Pancreas (tissue), 10 donors: ENCODE measurements at regions not wholly inside any gene's neighbourhood (a gene's known extent, or its start where the extent isn't known, plus 50 kb on each side); places are given as distances from the start of the nearest gene placed in this dataset.
"Not testable (repeated sequence)": the region's sequence is repeated elsewhere in the genome, so short reads cannot be mapped to it uniquely, and the experiment has no call there.

Experiments used
- ATAC-seq, 4 donors: fragments of 200-7000 bp; cut with Tn5 transposase; one replicate each; pipeline versions ENCODE4 v1.8.0 to v1.9.1; 2020; ENCODE audit warnings: mild to moderate bottlenecking in 4 of 4, moderate library complexity in 4 of 4
- DNase-seq, 6 donors: peaks; one replicate each; pipeline ENCODE4 v3.0.0-alpha.2; 2020
- FAIRE-seq: peaks from 2 replicates; lab custom pipeline; 2012; peaks lifted over from hg19 to GRCh38; lab: Jason Lieb, UNC
- H3K27ac ChIP-seq, 4 donors: fragments of 200-600 bp; sonication (generic); 1 replicate in 3 of 4; 2 replicates in 1 of 4; pipeline versions ENCODE4 v1.5.0 to v1.8.0; 2020
- H3K27me3 ChIP-seq, 4 donors: fragments of 200-600 bp; one replicate each; pipeline ENCODE4 v1.8.0; 2021
- H3K36me3 ChIP-seq, 3 donors: fragments of 200-600 bp; sonication (generic) in 1 of 3; one replicate each; pipeline versions ENCODE4 v1.5.0 to v1.8.0; 2020 to 2021
- H3K4me1 ChIP-seq, 3 donors: fragments of 200-600 bp; one replicate each; pipeline ENCODE4 v1.8.0; 2021
- H3K4me3 ChIP-seq, 4 donors: fragments of 200-600 bp; sonication (generic) in 2 of 4; one replicate each; pipeline versions ENCODE4 v1.5.0 to v1.8.0; 2020 to 2021
- H3K9me3 ChIP-seq, 4 donors: fragments of 200-600 bp; one replicate each; pipeline ENCODE4 v1.8.0; 2021
- CTCF ChIP-seq, 4 donors: fragments of 200-600 bp; sonication (generic) in 3 of 4; IDR thresholded peaks; one replicate each; pipeline versions ENCODE4 v1.5.0 to v1.8.0; 2021; ENCODE audit warnings: antibody characterized with exemption in 4 of 4
- WGBS, 2 donors: extraction: QIAGEN DNeasy Blood & Tissue Kit; methylation state at CpG; one replicate each; pipeline ENCODE4 v1.1.7; 2013; 5-methylcytosine and 5-hydroxymethylcytosine counted together
- intact Hi-C, 3 donors: fragments of 100-400 bp; cut with DNase I; formaldehyde crosslinking; loops; one replicate each; pipeline versions ENCODE4 v1.11.1 to v1.14.2; 2022
- donor health status: healthy with polysubstance abuse.
- donor health status: DM: no; HTN: no; CAD: no; lungs with moderate emphysema.
- donor health status: DM: no; HTN: no; CAD: no.
- donor health status: control.
- donor health status: control.
- donor health status: Bipolar disorder and iron deficiency.
- donor health status: DM: yes; HTN: yes; CAD: no.
- donor health status: DM: no; HTN: no; CAD: no.
- donor health status: DM: no; HTN: no; CAD: no.
- donor health status: DM: yes; HTN: yes; CAD: no.

GRCh38 chr10:33012306-33012705, 54.3 kb upstream of the ITGB1 start:
- no peak for TF ChIP-seq CTCF (IDR thresholded peaks at IDR 0.05)
- Histone ChIP-seq H3K9me3 (no peaks in the 10 kb centered on the region), H3K27ac (no peak overlapping the region), H3K27me3 (no peaks in the 10 kb centered on the region), H3K4me1 (peaks cover 0 to 16% (median 0%) of the 10 kb centered on the region in 3 donors), H3K4me3 (no peak overlapping the region), H3K36me3 (no peaks in the 10 kb centered on the region)
- intact Hi-C loops = loop anchor here in 1 of 3 donors (10.0 kb wide), 1 partner anchor 228 kb away; no protein-coding TSS in a partner anchor
- FAIRE-seq (no peak), DNase-seq (no peak), ATAC-seq (no peak)
- WGBS, 2 donors = 61 to 62% methylated on average over 5 of the region's 5 CpGs

GRCh38 chr10:33010132-33011037, 52.4 kb upstream of the ITGB1 start:
- no peaks in the 10 kb centered on the region for H3K36me3 ChIP-seq
- no peak overlapping the region for H3K4me3 ChIP-seq
- no peaks in the 10 kb centered on the region for H3K9me3 ChIP-seq
- intact Hi-C loops = loop anchor here in 1 of 3 donors (10.0 kb wide), 1 partner anchor 226 kb away; no protein-coding TSS in a partner anchor
- H3K27ac ChIP-seq = peak overlapping the region in 2 of 4 donors; percentile 64 to 67
- FAIRE-seq (no peak), DNase-seq (peak in 1 of 6 donors; percentile 29), ATAC-seq (peak in 3 of 4 donors; percentile 24 to 44 (median 27))
- WGBS, 2 donors = 45 to 46% methylated on average over 12 of the region's 12 CpGs
- H3K27me3 ChIP-seq = no peaks in the 10 kb centered on the region
- peak in 3 of 4 donors; percentile 9 to 20 (median 15) for TF ChIP-seq CTCF (IDR thresholded peaks at IDR 0.05)
- H3K4me1 ChIP-seq = peaks cover 0 to 9% (median under 1%) of the 10 kb centered on the region in 3 donors

GRCh38 chr10:33009244-33010131, 51.5 kb upstream of the ITGB1 start:
- 33 to 34% methylated on average over 5 of the region's 5 CpGs for whole genome bisulfite sequencing, 2 donors
- ATAC-seq (no peak), FAIRE-seq (no peak), DNase-seq (no peak)
- Histone ChIP-seq H3K4me1 (peaks cover 0 to 6% (median 5%) of the 10 kb centered on the region in 3 donors), H3K36me3 (no peaks in the 10 kb centered on the region), H3K9me3 (no peaks in the 10 kb centered on the region), H3K4me3 (no peak overlapping the region), H3K27me3 (no peaks in the 10 kb centered on the region), H3K27ac (peak overlapping the region in 2 of 4 donors; percentile 64 to 67)
- no peak for TF ChIP-seq CTCF (IDR thresholded peaks at IDR 0.05)
- intact Hi-C loops = loop anchor here (5.0 to 10.0 kb wide), 2 partner anchors 212 to 225 kb away; no protein-coding TSS in a partner anchor

GRCh38 chr10:33008499-33009243, 50.6 kb upstream of the ITGB1 start:
- DNase-seq = peak in 4 of 6 donors; percentile 39 to 77 (median 60)
- Histone ChIP-seq H3K27me3 (no peaks in the 10 kb centered on the region), H3K9me3 (no peaks in the 10 kb centered on the region), H3K36me3 (no peaks in the 10 kb centered on the region), H3K4me3 (peak overlapping the region in 1 of 4 donors; percentile 19), H3K4me1 (peaks cover 0 to 6% (median 5%) of the 10 kb centered on the region in 3 donors), H3K27ac (peak overlapping the region in 2 of 4 donors; percentile 64 to 67)
- peak; percentile 80 to 98 (median 94) for TF ChIP-seq CTCF (IDR thresholded peaks at IDR 0.05)
- intact Hi-C loops = loop anchor here in 2 of 3 donors (5.0 kb wide), 1 partner anchor 211 kb away; no protein-coding TSS in a partner anchor
- peak; percentile 80 for FAIRE-seq
- WGBS, 2 donors = 9 to 12% methylated on average over 9 of the region's 9 CpGs
- ATAC-seq = peak; percentile 59 to 83 (median 78)

GRCh38 chr10:33007731-33008381, 49.8 kb upstream of the ITGB1 start:
- not testable (repeated sequence) for H3K4me3 ChIP-seq, H3K36me3 ChIP-seq, H3K4me1 ChIP-seq, H3K9me3 ChIP-seq, DNase-seq, H3K27me3 ChIP-seq, ATAC-seq
- 90 to 92% methylated on average over 9 of the region's 9 CpGs for WGBS, 2 donors
- H3K27ac ChIP-seq = peak overlapping the region in 1 of 4 donors; percentile 47
- FAIRE-seq = peak; percentile 97
- intact Hi-C loops = loop anchor here in 2 of 3 donors (5.0 kb wide), 1 partner anchor 211 kb away; no protein-coding TSS in a partner anchor
